Colon (tissue), 2 donors: ENCODE measurements at regions not wholly inside any gene's neighbourhood (a gene's known extent, or its start where the extent isn't known, plus 50 kb on each side); places are given as distances from the start of the nearest gene placed in this dataset.
"Not testable (repeated sequence)": the region's sequence is repeated elsewhere in the genome, so short reads cannot be mapped to it uniquely, and the experiment has no call there.

Experiments
- FAIRE-seq: peaks from 2 replicates; lab custom pipeline; 2012; peaks lifted over from hg19 to GRCh38; lab: Jason Lieb, UNC
- donor health status: control.
- donor health status: control.

- FAIRE-seq, result no peak
Observed at GRCh38 chr5:17690473-17690872, 56.2 kb downstream of the TAF11L14 start.

GRCh38 chr5:17691762-17692161, 57.5 kb downstream of the TAF11L14 start:
- no peak for FAIRE-seq

GRCh38 chr5:17694371-17694770, 60.1 kb downstream of the TAF11L14 start:
- no peak for FAIRE-seq

- FAIRE-seq, result no peak
Observed at GRCh38 chr5:17694914-17695313, 60.7 kb downstream of the TAF11L14 start.

- FAIRE-seq, result no peak
Observed at GRCh38 chr5:17696627-17697026, 62.4 kb downstream of the TAF11L14 start.

- no peak for FAIRE-seq
Observed at GRCh38 chr5:17697671-17698070, 63.4 kb downstream of the TAF11L14 start.

GRCh38 chr5:17709011-17709710, 74.9 kb downstream of the TAF11L14 start:
- FAIRE-seq, result no peak

- no peak for FAIRE-seq
Observed at GRCh38 chr5:17713301-17713700, 79.0 kb downstream of the TAF11L14 start.

- FAIRE-seq, result no peak
Observed at GRCh38 chr5:17714186-17714585, 79.9 kb downstream of the TAF11L14 start.

GRCh38 chr5:17719592-17719991, 85.3 kb downstream of the TAF11L14 start:
- FAIRE-seq, result no peak

- no peak for FAIRE-seq
Observed at GRCh38 chr5:17720071-17720470, 85.8 kb downstream of the TAF11L14 start.

GRCh38 chr5:17723876-17724275, 89.6 kb downstream of the TAF11L14 start:
- no peak for FAIRE-seq

- no peak for FAIRE-seq
Observed at GRCh38 chr5:17727098-17727497, 92.8 kb downstream of the TAF11L14 start.

- FAIRE-seq, result no peak
Observed at GRCh38 chr5:17730421-17730820, 96.2 kb downstream of the TAF11L14 start.

GRCh38 chr5:17732351-17732923, 98.2 kb downstream of the TAF11L14 start:
- FAIRE-seq, result no peak

- no peak for FAIRE-seq
Observed at GRCh38 chr5:17734011-17734410, 99.8 kb downstream of the TAF11L14 start.

GRCh38 chr5:17735761-17736160, 101.5 kb downstream of the TAF11L14 start:
- no peak for FAIRE-seq

- no peak for FAIRE-seq
Observed at GRCh38 chr5:17737092-17737491, 102.8 kb downstream of the TAF11L14 start.

GRCh38 chr5:17738446-17738845, 104.2 kb downstream of the TAF11L14 start:
- FAIRE-seq, result no peak

- FAIRE-seq, result no peak
Observed at GRCh38 chr5:17743580-17744435, 109.5 kb downstream of the TAF11L14 start.

- no peak for FAIRE-seq
Observed at GRCh38 chr5:17748201-17748600, 113.9 kb downstream of the TAF11L14 start.

- no peak for FAIRE-seq
Observed at GRCh38 chr5:17748941-17749340, 114.7 kb downstream of the TAF11L14 start.

GRCh38 chr5:17755406-17755805, 121.1 kb downstream of the TAF11L14 start:
- not testable (repeated sequence) for FAIRE-seq
